GM19372 (cell line): ENCODE measurements at regions not wholly inside any gene's neighbourhood (a gene's known extent, or its start where the extent isn't known, plus 50 kb on each side); places are given as distances from the start of the nearest gene placed in this dataset.
"Not testable (repeated sequence)": the region's sequence is repeated elsewhere in the genome, so short reads cannot be mapped to it uniquely, and the experiment has no call there.

Source experiments
- ATAC-seq: cut with Tn5 transposase; IDR thresholded peaks from one replicate; pipeline ENCODE4 v1.9.1; 2021; ENCODE audit warnings: mild to moderate bottlenecking, low read depth, moderate library complexity; ENCODE audit not compliant: unreplicated experiment

DNA sequence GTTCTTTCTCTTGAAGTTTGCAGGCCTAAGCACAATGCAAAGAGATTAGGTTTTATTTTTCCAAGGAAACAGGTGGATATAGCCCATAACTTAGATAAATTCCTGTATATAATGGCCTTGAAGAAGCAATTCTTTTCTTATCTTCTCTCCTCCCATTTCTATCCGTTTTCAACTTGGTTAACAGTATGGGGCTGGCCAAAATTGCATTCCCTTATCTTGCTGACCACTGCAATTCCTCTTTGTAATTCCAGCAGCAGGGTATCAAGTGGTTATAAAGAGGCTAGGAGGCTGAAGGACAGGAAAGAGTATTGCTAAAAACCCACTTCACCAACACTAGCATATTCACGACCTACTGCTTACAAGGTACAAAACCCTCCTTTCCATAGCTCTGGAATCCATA is 643.5 kb upstream of the ID4 start:
- ATAC-seq: no peak

GRCh38 chr6:19204445-19204844 is 632.7 kb upstream of the ID4 start:
- ATAC-seq: no peak

- ATAC-seq: no peak
Observed at GRCh38 chr6:19205076-19205475, 632.1 kb upstream of the ID4 start.

- no peak for ATAC-seq
Observed at GRCh38 chr6:19209202-19209601, 628.0 kb upstream of the ID4 start.

DNA sequence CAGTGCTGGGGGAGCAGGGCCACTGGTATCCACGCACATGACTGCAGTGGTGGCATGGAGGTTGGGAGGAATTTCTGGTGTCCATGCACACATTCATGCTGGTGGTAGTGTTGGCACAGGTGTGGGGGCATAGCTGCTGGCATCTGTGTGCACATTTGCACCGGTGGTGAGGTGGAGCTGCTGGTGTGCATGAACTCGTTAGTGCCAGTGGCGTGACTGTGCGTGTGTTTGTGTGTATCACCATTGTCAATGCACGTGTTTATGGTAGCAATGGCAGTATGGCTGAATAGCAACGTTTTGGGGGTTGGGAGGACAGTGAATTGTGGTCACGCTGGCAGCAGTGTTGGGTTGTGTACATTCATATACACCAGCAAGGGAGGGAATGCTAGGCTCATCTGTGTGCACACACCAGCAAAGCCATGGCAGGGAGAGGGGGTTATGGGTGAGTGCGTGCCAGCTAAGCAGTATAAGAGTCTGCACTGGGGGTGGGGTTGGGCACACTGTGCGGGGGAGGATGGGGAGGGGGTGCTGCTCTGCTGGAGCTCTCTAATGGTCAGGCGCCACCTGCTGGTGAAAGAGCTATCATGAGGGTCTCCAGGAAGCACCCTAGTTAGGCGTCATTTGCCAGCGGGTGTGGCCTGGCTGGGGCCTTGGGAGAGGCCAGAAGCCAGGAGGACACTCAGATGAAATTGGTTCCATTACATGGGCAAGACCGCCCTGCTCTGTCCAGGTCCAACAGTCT is 626.1 kb upstream of the ID4 start:
- no peak for ATAC-seq

- ATAC-seq: no peak
Observed at GRCh38 chr6:19214231-19214630, 622.9 kb upstream of the ID4 start.

- no peak for ATAC-seq
Observed at GRCh38 chr6:19219931-19220330, 617.2 kb upstream of the ID4 start.

- no peak for ATAC-seq
Observed at GRCh38 chr6:19231878-19232561, 605.1 kb upstream of the ID4 start.

DNA sequence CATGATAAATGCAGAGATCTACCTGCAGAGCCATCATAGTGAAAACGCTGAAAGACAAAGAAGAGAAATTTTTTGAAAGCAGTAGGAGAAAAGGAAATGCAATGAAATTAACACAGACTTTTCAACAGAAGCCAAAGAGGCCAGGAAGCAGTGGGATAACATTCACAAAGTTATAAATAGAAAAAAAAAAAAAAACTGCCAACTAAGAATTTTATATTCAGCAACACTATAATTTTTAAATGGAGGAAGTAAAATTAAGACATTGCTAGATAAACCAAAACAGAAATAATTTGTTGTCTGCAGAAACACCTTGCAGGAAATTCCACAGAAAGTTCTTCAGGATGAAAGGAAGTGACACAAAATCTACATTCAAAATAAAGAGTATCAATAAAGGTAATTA is 591.5 kb upstream of the ID4 start:
- ATAC-seq: no peak

DNA sequence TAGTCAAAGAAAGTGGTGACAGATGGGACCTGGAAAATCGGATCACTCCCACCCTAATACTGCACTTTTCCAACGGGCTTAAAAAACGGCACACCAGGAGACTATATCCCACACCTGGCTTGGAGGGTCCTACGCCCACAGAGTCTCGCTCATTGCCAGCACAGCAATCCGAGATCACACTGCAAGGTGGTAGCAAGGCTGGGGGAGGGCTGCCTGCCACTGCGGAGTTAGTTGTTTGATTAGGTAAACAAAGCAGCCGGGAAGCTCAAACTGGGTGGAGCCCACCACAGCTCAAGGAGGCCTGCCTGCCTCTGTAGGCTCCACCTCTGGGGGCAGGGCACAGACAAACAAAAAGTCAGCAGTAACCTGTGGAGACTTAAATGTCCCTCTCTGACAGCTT is 590.0 kb upstream of the ID4 start:
- ATAC-seq: not testable (repeated sequence)

DNA sequence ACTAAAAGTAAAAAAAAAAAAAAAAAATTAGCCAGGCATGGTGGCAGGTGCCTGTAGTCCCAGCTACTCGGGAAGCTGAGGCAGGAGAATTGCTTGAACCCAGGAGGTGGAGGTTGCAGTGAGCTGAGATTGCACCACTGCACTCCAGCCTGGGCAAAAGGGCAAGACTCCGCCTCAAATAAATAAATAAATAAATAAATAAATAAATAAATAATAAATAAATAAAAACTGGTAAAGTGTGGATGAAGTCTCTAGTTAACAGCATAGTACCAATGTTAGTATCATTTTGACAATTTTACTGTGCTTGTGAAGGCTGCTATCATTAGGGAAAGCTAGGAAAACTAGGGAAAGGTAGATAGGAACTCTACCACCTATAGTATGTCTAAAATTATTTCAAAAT is 581.0 kb upstream of the ID4 start:
- not testable (repeated sequence) for ATAC-seq

- no peak for ATAC-seq
Observed at GRCh38 chr6:19261642-19262041, 575.5 kb upstream of the ID4 start.

DNA sequence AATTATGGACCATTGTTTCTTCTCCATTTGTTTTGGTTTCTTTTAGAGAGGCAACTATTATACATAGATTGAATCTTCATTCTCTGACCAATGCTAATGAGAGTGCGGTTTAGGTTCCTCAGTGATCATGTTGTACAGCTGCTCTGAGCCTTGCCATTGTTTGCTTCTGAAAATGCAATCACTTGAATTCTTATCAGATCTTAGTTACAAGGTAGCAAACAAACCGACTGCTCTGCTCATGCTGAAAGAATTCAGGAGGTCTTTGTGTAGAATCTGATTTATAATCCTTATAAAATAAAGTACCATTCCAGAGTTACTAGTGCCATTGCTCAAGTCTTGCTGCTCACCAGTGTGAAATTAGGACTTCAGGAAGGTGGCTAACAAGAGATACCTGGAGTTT is 569.1 kb upstream of the ID4 start:
- no peak for ATAC-seq

DNA sequence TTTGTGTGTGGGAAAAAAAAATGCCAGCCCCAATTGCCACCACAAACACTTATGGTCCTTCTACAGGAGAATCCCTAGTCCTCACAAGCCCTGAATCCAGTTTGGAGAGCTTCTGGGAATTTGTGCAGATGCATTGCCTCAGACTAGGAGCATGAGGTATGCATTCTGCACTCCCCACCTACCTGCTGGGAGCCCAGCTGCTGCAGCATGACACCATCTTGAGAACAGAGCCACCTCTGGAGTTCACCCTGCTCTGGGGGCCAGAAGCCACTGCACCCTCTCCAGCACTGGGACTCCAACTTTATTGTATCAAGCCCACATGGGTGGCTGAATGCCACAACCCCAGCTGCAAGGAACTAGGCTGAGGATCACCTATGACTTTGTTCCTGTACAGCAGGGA is 568.5 kb upstream of the ID4 start:
- ATAC-seq: no peak

DNA sequence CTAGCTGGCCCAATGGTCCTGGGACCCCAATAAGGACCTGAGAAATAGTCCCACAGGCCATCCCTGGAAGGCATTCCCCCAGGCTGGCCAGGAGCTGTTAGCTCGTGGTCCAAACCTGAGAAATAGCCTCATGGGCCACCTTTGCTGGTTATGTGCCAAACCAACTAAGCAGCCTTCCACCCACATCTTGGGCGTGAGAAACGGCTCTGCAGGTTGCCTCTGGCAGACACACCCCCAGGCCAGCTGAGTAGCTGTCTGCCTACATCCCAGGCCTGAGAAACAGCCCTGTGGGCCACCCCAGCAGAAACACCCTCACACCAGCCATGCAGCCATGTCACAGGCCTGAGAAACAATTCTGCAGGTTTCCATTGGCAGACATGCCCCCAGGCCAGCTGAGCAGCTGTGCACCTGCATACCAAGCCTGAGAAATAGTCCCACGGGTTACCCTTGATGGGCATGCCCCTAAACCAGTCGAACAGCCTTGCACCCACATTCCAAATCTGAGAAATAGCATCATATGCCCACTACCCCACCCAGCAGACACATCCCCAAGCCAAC is 567.8 kb upstream of the ID4 start:
- no peak for ATAC-seq

GRCh38 chr6:19270616-19271015 is 566.6 kb upstream of the ID4 start:
- no peak for ATAC-seq

GRCh38 chr6:19279273-19279684 is 557.9 kb upstream of the ID4 start:
- no peak for ATAC-seq

DNA sequence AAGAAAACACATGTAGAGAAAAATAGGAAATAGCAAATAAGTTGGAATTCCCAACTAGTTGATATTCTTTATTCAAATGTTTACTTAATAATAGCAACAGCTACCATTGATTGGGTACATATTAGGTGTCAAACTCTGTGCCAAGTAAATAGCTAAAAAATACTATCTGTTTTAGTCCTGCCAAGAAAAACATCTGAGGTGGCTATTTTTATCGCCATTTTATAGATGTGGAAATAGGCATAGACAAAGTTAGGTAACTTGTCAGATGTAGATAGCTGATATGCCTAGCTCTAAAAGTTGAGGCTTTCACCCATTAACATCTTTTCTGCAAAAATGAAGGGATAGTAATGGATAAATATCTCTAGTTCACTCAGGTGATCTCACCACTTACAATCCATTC is 549.2 kb upstream of the ID4 start:
- ATAC-seq: no peak

DNA sequence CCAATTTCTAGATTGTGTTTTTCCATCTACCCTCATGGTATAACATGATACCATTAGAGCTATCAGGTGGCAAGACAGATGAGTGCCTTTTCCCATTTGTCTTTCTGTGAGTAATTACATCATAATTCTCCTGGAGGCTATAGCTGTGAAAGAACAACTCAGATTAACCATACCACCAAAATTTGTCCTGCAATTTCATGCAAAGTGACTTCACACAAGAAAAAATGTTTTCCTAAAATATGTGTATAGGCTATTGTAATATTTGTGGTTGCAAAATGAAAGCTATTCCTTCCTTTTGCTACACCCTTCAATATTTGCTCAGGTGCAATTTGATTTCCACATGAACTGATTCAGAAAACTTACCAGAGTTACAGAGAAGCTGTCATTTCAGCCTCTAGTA is 547.7 kb upstream of the ID4 start:
- ATAC-seq: no peak

GRCh38 chr6:19297880-19298279 is 539.3 kb upstream of the ID4 start:
- ATAC-seq: no peak

- no peak for ATAC-seq
Observed at GRCh38 chr6:19298421-19298820, 538.7 kb upstream of the ID4 start.

- ATAC-seq: no peak
Observed at GRCh38 chr6:19299129-19299528, 538.0 kb upstream of the ID4 start.
